ENCODE measurements at regions not wholly inside any gene's neighbourhood (a gene's known extent, or its start where the extent isn't known, plus 50 kb on each side); places are given as distances from the start of the nearest gene placed in this dataset.

GRCh38 chr5:32512926-32513325, 68.4 kb upstream of the ZFR start:
- no peak for TF ChIP-seq POLR2AphosphoS5 (IDR thresholded peaks at IDR 0.05; ENCODE audit: low read depth, low read length)
- TF ChIP-seq, protein P1, sequence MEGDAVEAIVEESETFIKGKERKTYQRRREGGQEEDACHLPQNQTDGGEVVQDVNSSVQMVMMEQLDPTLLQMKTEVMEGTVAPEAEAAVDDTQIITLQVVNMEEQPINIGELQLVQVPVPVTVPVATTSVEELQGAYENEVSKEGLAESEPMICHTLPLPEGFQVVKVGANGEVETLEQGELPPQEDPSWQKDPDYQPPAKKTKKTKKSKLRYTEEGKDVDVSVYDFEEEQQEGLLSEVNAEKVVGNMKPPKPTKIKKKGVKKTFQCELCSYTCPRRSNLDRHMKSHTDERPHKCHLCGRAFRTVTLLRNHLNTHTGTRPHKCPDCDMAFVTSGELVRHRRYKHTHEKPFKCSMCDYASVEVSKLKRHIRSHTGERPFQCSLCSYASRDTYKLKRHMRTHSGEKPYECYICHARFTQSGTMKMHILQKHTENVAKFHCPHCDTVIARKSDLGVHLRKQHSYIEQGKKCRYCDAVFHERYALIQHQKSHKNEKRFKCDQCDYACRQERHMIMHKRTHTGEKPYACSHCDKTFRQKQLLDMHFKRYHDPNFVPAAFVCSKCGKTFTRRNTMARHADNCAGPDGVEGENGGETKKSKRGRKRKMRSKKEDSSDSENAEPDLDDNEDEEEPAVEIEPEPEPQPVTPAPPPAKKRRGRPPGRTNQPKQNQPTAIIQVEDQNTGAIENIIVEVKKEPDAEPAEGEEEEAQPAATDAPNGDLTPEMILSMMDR (IDR thresholded peaks at IDR 0.05) = no peak
- no peak for TF ChIP-seq RXRA (IDR thresholded peaks at IDR 0.05; ENCODE audit: borderline replicate concordance, low read depth)
- no peak for TF ChIP-seq REST (IDR thresholded peaks at IDR 0.05; ENCODE audit: low read depth, low read length)
- TF ChIP-seq, protein P2, sequence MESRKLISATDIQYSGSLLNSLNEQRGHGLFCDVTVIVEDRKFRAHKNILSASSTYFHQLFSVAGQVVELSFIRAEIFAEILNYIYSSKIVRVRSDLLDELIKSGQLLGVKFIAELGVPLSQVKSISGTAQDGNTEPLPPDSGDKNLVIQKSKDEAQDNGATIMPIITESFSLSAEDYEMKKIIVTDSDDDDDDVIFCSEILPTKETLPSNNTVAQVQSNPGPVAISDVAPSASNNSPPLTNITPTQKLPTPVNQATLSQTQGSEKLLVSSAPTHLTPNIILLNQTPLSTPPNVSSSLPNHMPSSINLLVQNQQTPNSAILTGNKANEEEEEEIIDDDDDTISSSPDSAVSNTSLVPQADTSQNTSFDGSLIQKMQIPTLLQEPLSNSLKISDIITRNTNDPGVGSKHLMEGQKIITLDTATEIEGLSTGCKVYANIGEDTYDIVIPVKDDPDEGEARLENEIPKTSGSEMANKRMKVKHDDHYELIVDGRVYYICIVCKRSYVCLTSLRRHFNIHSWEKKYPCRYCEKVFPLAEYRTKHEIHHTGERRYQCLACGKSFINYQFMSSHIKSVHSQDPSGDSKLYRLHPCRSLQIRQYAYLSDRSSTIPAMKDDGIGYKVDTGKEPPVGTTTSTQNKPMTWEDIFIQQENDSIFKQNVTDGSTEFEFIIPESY (IDR thresholded peaks at IDR 0.05; ENCODE audit: borderline replicate concordance, low read depth) = no peak
- no peak for TF ChIP-seq EZH2phosphoT487 (IDR thresholded peaks at IDR 0.05; ENCODE audit: borderline replicate concordance, low read depth)
- TF ChIP-seq SMC3 (IDR thresholded peaks at IDR 0.05; ENCODE audit: low read depth, low read length) = no peak
- TF ChIP-seq FOXM1 (IDR thresholded peaks at IDR 0.05; ENCODE audit: low read depth) = no peak
- TF ChIP-seq NRF1 (IDR thresholded peaks at IDR 0.05; ENCODE audit: low read depth, low read length) = no peak
- no peak for TF ChIP-seq JUND (IDR thresholded peaks at IDR 0.05)
